ENCODE measurements at regions not wholly inside any gene's neighbourhood (a gene's known extent, or its start where the extent isn't known, plus 50 kb on each side); places are given as distances from the start of the nearest gene placed in this dataset.

- Histone ChIP-seq H3K79me2 (ENCODE audit: control insufficient read depth, insufficient read depth, low read length, unreplicated experiment) (no peaks in the 10 kb centered on the region), H3K27ac (ENCODE audit: low read depth, low read length) (no peak overlapping the region), H3K4me3 (ENCODE audit: low read depth, low read length) (no peak overlapping the region), H3K4me1 (ENCODE audit: control insufficient read depth, insufficient read depth, low read length, unreplicated experiment) (no peaks in the 10 kb centered on the region), H3K36me3 (ENCODE audit: insufficient read depth, low read length) (no peaks in the 10 kb centered on the region), H2AFZ (ENCODE audit: low read length, unreplicated experiment) (no peak overlapping the region), H3K27me3 (ENCODE audit: insufficient read depth, low read length) (no peaks in the 10 kb centered on the region)
Measured at GRCh38 chr9:79780559-79780958, 208.8 kb downstream of the TLE4 start.

GRCh38 chr9:79779901-79780300, 208.1 kb downstream of the TLE4 start:
- no peak overlapping the region for H3K27ac ChIP-seq (ENCODE audit: low read depth, low read length)
- no peaks in the 10 kb centered on the region for H3K79me2 ChIP-seq (ENCODE audit: control insufficient read depth, insufficient read depth, low read length, unreplicated experiment)
- H3K36me3 ChIP-seq (ENCODE audit: insufficient read depth, low read length) = no peaks in the 10 kb centered on the region
- no peaks in the 10 kb centered on the region for H3K4me1 ChIP-seq (ENCODE audit: control insufficient read depth, insufficient read depth, low read length, unreplicated experiment)
- H2AFZ ChIP-seq (ENCODE audit: low read length, unreplicated experiment) = no peak overlapping the region
- H3K4me3 ChIP-seq (ENCODE audit: low read depth, low read length) = no peak overlapping the region
- H3K27me3 ChIP-seq (ENCODE audit: insufficient read depth, low read length) = no peaks in the 10 kb centered on the region

GRCh38 chr9:79778581-79778980, 206.8 kb downstream of the TLE4 start:
- Histone ChIP-seq H3K27me3 (ENCODE audit: insufficient read depth, low read length) (no peaks in the 10 kb centered on the region), H3K4me3 (ENCODE audit: low read depth, low read length) (no peak overlapping the region), H3K79me2 (ENCODE audit: control insufficient read depth, insufficient read depth, low read length, unreplicated experiment) (no peaks in the 10 kb centered on the region), H3K4me1 (ENCODE audit: control insufficient read depth, insufficient read depth, low read length, unreplicated experiment) (no peaks in the 10 kb centered on the region), H2AFZ (ENCODE audit: low read length, unreplicated experiment) (no peak overlapping the region), H3K27ac (ENCODE audit: low read depth, low read length) (no peak overlapping the region), H3K36me3 (ENCODE audit: insufficient read depth, low read length) (no peaks in the 10 kb centered on the region)

GRCh38 chr9:79776581-79776980, 204.8 kb downstream of the TLE4 start:
- Histone ChIP-seq H3K27ac (ENCODE audit: low read depth, low read length) (no peak overlapping the region), H2AFZ (ENCODE audit: low read length, unreplicated experiment) (no peak overlapping the region), H3K27me3 (ENCODE audit: insufficient read depth, low read length) (0 out of 2 replicates have a peak, but pooled peaks cover 3% of the 10 kb centered on the region), H3K36me3 (ENCODE audit: insufficient read depth, low read length) (no peaks in the 10 kb centered on the region), H3K4me3 (ENCODE audit: low read depth, low read length) (no peak overlapping the region), H3K79me2 (ENCODE audit: control insufficient read depth, insufficient read depth, low read length, unreplicated experiment) (no peaks in the 10 kb centered on the region), H3K4me1 (ENCODE audit: control insufficient read depth, insufficient read depth, low read length, unreplicated experiment) (no peaks in the 10 kb centered on the region)
